Keratinocyte (primary cell): ENCODE measurements at regions not wholly inside any gene's neighbourhood (a gene's known extent, or its start where the extent isn't known, plus 50 kb on each side); places are given as distances from the start of the nearest gene placed in this dataset.

Experiments
- DNase-seq: peaks from one replicate; pipeline ENCODE4 v3.0.0-alpha.2; 2011; ENCODE audit warnings: low read depth, missing footprints, low spot score
- FAIRE-seq: peaks from 2 replicates; lab custom pipeline; 2011; peaks lifted over from hg19 to GRCh38; lab: Jason Lieb, UNC
- H2AFZ ChIP-seq: 2 replicates; pipeline ENCODE4 v1.6.0; 2012; ENCODE audit warnings: low read length, control low read depth, inconsistent platforms; ENCODE audit not compliant: control insufficient read depth
- H3K27ac ChIP-seq: 2 replicates; pipeline ENCODE4 v1.5.1; 2011; ENCODE audit warnings: low read length; ENCODE audit not compliant: control insufficient read depth, insufficient read depth
- H3K27me3 ChIP-seq: 3 replicates; pipeline ENCODE4 v1.6.0; 2011; ENCODE audit warnings: low read length; ENCODE audit not compliant: control insufficient read depth, insufficient read depth; ENCODE audit errors: extremely low read depth
- H3K36me3 ChIP-seq, 2 experiments: 2 replicates in 1 of 2; 3 replicates in 1 of 2; pipeline ENCODE4 v1.5.1; 2011; ENCODE audit warnings: low read length in 2 of 2, mild to moderate bottlenecking in 1 of 2; ENCODE audit not compliant: control insufficient read depth in 2 of 2, insufficient read depth in 2 of 2; ENCODE audit errors: extremely low read depth in 1 of 2
- H3K4me1 ChIP-seq: 3 replicates; pipeline ENCODE4 v1.5.1; 2011; ENCODE audit warnings: low read length; ENCODE audit not compliant: control insufficient read depth, insufficient read depth; ENCODE audit errors: extremely low read depth
- H3K4me2 ChIP-seq: 3 replicates; pipeline ENCODE4 v1.6.0; 2011; ENCODE audit warnings: low read depth, low read length; ENCODE audit not compliant: control insufficient read depth, insufficient read depth; ENCODE audit errors: extremely low read depth
- H3K4me3 ChIP-seq, 3 experiments: fragments of 200-600 bp in 1 of 3; sonication (generic) in 1 of 3; 2 replicates in 2 of 3; 3 replicates in 1 of 3; pipeline ENCODE4 v1.5.1; 2011 to 2016; ENCODE audit warnings: low read length in 3 of 3, mild to moderate bottlenecking in 3 of 3, control low read depth in 2 of 3, inconsistent platforms in 1 of 3, low read depth in 1 of 3, mixed read lengths in 1 of 3, mixed run types in 1 of 3, moderate library complexity in 1 of 3; ENCODE audit not compliant: control insufficient read depth in 2 of 3, insufficient read depth in 2 of 3; ENCODE audit errors: extremely low read depth in 1 of 3
- H3K79me2 ChIP-seq: 2 replicates; pipeline ENCODE4 v1.6.0; 2012; ENCODE audit warnings: low read length; ENCODE audit not compliant: control insufficient read depth, insufficient read depth
- H3K9ac ChIP-seq: 3 replicates; pipeline ENCODE4 v1.6.0; 2011; ENCODE audit warnings: low read length; ENCODE audit not compliant: control insufficient read depth, insufficient read depth; ENCODE audit errors: extremely low read depth
- H3K9me1 ChIP-seq: 3 replicates; pipeline ENCODE4 v1.6.0; 2011; ENCODE audit warnings: low read length; ENCODE audit not compliant: control insufficient read depth, insufficient read depth; ENCODE audit errors: extremely low read depth
- H3K9me3 ChIP-seq: 2 replicates; pipeline ENCODE4 v1.5.1; 2012; ENCODE audit warnings: low read depth, low read length; ENCODE audit not compliant: control insufficient read depth
- H4K20me1 ChIP-seq: 3 replicates; pipeline ENCODE4 v1.6.0; 2011; ENCODE audit warnings: low read length; ENCODE audit not compliant: control insufficient read depth, insufficient read depth; ENCODE audit errors: extremely low read depth
- CTCF ChIP-seq, 3 experiments: IDR thresholded peaks in 1 of 3; conservative IDR thresholded peaks in 1 of 3; optimal IDR thresholded peaks in 1 of 3; 2 replicates in 2 of 3; 3 replicates in 1 of 3; pipeline versions ENCODE3 to v1.5.1; 2011; ENCODE audit warnings: low read length in 3 of 3, mild to moderate bottlenecking in 3 of 3, moderate library complexity in 2 of 3, control low read depth in 1 of 3, inconsistent platforms in 1 of 3; ENCODE audit not compliant: insufficient read depth in 2 of 3; ENCODE audit errors: extremely low read depth in 1 of 3
- EZH2 ChIP-seq: IDR thresholded peaks from one replicate; pipeline ENCODE4 v1.6.1; 2012; ENCODE audit warnings: inconsistent platforms, mild to moderate bottlenecking, low read length, moderate library complexity
- dilution Hi-C: fragments of 300-500 bp; cut with MboI; formaldehyde crosslinking; loops from one replicate; pipeline ENCODE4 v1.7.0; 2020; ENCODE audit warnings: low sequenced_read_pairs; ENCODE audit not compliant: extremely low pct_ligation_motif_present

GRCh38 chr6:85134172-85134571 lies 315.7 kb upstream of the NT5E start:
- Histone ChIP-seq H3K9me3 (no peaks in the 10 kb centered on the region), H3K4me2 (no peak overlapping the region), H4K20me1 (no peaks in the 10 kb centered on the region), H3K4me1 (no peaks in the 10 kb centered on the region), H3K27ac (no peak overlapping the region), H3K4me3 (no peak overlapping the region), H2AFZ (no peak overlapping the region), H3K36me3 (no peaks in the 10 kb centered on the region), H3K9ac (no peak overlapping the region), H3K9me1 (no peaks in the 10 kb centered on the region), H3K79me2 (no peaks in the 10 kb centered on the region), H3K27me3 (no peaks in the 10 kb centered on the region)
- DNase-seq (no peak), FAIRE-seq (no peak)
- dilution Hi-C loops = no loop called here
- TF ChIP-seq EZH2 (no peak), CTCF (optimal IDR thresholded peaks at IDR 0.05 in 1 of 3, IDR thresholded peaks at IDR 0.05 in 1 of 3, conservative IDR thresholded peaks at IDR 0.05 in 1 of 3; ENCODE audit: extremely low read depth in 1 of 3, insufficient read depth in 2 of 3, low read length in 3 of 3) (no peak)

GRCh38 chr6:85132091-85132490 lies 317.8 kb upstream of the NT5E start:
- Histone ChIP-seq H3K4me1 (no peaks in the 10 kb centered on the region), H3K27ac (no peak overlapping the region)
- TF ChIP-seq CTCF (optimal IDR thresholded peaks at IDR 0.05 in 1 of 3, IDR thresholded peaks at IDR 0.05 in 1 of 3, conservative IDR thresholded peaks at IDR 0.05 in 1 of 3; ENCODE audit: extremely low read depth in 1 of 3, insufficient read depth in 2 of 3, low read length in 3 of 3) = no peak
- no peak for TF ChIP-seq EZH2

More at GRCh38 chr6:85132091-85132490, 317.8 kb upstream of the NT5E start:
- FAIRE-seq (no peak), DNase-seq (no peak)
- Histone ChIP-seq H3K36me3 (no peaks in the 10 kb centered on the region), H3K9ac (no peak overlapping the region), H3K9me1 (no peaks in the 10 kb centered on the region), H4K20me1 (no peaks in the 10 kb centered on the region), H3K9me3 (no peaks in the 10 kb centered on the region), H2AFZ (no peak overlapping the region), H3K27me3 (no peaks in the 10 kb centered on the region), H3K4me3 (no peak overlapping the region), H3K4me2 (no peak overlapping the region), H3K79me2 (no peaks in the 10 kb centered on the region)
- dilution Hi-C loops = no loop called here
